Astrocyte of the cerebellum (primary cell): ENCODE measurements at regions not wholly inside any gene's neighbourhood (a gene's known extent, or its start where the extent isn't known, plus 50 kb on each side); places are given as distances from the start of the nearest gene placed in this dataset.

Experiments used
- DNase-seq: peaks from one replicate; pipeline ENCODE4 v3.0.0-alpha.2; 2011; ENCODE audit warnings: low read depth
- H3K4me3 ChIP-seq: 2 replicates; pipeline ENCODE4 v1.5.1; 2011; ENCODE audit warnings: mild to moderate bottlenecking, low read depth, low read length, moderate library complexity
- in situ Hi-C: cut with HindIII; loops from 2 replicates; pipeline ENCODE4 v1.10.0; 2017; ENCODE audit warnings: low sequenced_read_pairs
- TF ChIP-seq, protein P1 (sequence below): IDR thresholded peaks from 2 replicates; pipeline ENCODE4 v1.5.1; 2012; ENCODE audit warnings: low read length, low read depth, moderate library complexity, mild to moderate bottlenecking; ENCODE audit errors: missing control alignments

DNA sequence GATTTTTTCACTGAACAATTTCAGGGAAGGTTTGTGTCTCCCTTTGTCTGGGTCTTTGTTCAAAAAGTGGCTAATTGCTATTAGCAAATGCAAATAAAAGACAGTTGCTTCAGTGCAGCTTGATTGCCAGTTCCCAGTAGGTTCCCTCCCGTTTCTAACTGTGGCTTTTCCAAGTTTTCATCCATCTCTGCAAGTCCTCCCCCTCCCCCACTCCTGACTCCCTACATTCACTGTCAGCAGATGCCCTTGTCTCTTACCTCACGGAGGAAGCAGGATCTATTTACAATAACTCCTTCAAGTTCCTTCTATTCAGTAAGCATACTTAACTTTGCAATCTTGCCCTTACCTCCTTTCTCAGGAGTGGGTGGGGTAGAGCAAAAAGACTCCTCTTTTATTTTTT, 55.4 kb upstream of the SCEL start:
- TF ChIP-seq, protein P1, sequence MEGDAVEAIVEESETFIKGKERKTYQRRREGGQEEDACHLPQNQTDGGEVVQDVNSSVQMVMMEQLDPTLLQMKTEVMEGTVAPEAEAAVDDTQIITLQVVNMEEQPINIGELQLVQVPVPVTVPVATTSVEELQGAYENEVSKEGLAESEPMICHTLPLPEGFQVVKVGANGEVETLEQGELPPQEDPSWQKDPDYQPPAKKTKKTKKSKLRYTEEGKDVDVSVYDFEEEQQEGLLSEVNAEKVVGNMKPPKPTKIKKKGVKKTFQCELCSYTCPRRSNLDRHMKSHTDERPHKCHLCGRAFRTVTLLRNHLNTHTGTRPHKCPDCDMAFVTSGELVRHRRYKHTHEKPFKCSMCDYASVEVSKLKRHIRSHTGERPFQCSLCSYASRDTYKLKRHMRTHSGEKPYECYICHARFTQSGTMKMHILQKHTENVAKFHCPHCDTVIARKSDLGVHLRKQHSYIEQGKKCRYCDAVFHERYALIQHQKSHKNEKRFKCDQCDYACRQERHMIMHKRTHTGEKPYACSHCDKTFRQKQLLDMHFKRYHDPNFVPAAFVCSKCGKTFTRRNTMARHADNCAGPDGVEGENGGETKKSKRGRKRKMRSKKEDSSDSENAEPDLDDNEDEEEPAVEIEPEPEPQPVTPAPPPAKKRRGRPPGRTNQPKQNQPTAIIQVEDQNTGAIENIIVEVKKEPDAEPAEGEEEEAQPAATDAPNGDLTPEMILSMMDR: no peak
- in situ Hi-C loops: no loop called here
- H3K4me3 ChIP-seq: no peak overlapping the region
- DNase-seq: no peak

DNA sequence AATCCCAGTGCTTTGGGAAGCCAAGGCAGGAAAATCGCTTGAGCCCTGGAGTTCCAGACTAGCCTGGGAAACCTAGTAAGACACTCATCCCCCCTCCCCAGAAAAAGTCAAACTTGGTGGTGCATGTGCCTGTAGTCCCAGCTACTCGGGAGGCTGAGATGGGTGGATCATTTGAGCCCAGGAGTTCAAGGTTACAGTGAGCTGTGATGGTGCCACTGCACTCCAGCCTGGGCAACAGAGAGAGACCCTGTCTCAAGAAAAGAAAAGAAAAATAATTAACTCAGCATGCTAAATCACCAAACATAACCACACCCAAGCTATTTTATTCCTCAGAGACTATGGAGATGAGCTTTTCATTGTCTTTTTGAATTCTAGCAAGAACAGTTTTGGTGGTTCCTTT, 56.2 kb upstream of the SCEL start:
- DNase-seq: no peak
- in situ Hi-C loops: no loop called here
- TF ChIP-seq, protein P1: no peak
- no peak overlapping the region for H3K4me3 ChIP-seq

DNA sequence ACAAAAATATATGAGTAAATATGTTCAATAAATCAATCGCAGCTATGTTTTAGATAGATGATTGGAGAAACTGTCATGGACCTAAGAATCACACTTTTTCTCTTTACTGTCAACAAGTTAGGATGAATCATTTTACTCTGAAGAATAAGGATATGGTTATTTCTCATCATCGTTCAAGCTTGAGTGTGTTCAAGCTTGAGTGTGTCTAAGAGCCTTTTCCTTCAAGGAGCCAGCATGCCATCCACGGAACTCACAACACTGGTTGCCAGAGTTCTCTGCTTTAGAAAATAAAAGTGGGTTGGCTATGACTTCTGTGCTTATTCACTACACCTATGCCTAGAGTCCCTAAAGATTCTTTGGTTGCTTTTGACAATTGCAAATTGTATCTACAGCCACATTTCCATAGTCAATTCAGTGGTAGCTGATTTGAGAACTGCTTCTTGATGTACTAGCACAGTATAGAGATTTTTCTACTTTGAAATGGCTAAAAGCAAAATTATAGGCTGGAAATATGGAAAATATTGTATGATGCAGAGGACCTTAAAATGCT, 58.1 kb upstream of the SCEL start:
- no peak for DNase-seq
- H3K4me3 ChIP-seq: no peak overlapping the region
- TF ChIP-seq, protein P1: no peak
- in situ Hi-C loops: no loop called here

DNA sequence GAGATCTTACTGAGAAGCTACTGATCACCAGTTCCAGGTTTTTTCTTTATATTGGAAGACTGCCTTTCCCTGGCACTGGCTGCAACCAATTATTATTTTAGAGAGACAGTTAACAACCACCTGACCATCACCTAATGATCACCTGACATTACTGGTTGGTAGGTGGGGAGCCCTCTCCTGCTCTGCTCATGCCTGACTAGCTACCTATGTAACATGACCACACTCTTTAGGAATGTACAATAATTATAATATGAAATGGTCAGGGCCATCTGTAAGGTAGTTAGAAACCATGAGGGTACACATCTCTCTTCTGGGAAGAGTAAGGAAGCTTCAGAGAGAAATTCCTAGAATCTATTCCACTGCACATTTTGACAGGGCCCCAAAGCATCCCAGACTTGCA, 59.0 kb upstream of the SCEL start:
- in situ Hi-C loops: no loop called here
- H3K4me3 ChIP-seq: no peak overlapping the region
- TF ChIP-seq, protein P1: no peak
- no peak for DNase-seq

DNA sequence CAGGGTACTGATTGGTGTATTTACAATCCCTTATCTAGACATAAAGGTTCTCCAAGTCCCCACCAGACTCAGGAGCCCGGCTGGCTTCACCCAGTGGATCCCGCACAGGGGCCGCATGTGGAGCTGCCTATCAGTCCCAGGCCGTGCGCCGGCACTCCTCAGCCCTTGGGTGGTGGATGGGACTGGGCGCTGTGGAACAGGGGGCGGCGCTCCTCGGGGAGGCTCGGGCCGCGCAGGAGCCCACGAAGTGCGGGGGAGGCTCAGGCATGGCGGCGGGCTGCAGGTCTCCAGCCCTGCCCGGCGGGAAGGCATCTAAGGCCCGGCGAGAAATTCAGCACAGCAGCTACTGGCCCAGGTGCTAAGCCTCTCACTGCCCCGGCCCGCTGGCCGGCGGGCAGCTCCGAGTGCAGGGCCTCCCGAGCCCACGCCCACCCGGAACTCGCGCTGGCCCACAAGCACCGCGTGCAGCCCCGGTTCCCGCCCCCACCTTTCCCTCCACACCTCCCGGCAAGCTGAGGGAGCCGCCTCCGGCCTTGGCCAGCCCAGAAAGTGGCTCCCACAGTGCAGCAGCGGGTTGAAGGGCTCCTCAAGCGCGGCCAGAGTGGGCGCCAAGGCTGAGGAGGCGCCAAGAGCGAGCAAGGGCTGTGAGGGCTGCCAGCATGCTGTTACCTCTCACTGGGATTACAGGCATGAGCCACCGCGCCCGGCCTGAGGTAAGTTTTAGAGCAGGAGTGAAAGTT, 60.0 kb upstream of the SCEL start:
- DNase-seq: no peak
- in situ Hi-C loops: no loop called here
- H3K4me3 ChIP-seq: no peak overlapping the region
- TF ChIP-seq, protein P1: no peak

DNA sequence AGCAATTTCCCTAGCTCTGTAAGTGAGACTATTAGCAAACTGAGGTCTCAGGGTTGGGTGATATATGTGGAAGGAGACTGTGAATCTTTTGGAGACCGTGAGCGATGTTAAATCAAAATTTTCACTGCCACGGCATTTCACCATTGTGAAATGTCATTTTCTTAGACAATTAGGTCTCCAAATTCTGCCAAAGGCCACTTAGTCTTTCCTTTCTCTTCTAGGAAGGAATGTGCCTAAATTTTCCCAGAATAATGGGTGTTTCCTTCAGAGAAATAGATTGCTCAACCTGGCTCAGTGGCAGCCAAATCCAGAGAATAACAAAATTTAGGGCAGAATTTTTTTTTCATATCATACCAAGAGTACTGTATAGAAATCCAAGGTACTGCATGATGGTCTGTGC, 64.5 kb upstream of the SCEL start:
- in situ Hi-C loops: no loop called here
- no peak overlapping the region for H3K4me3 ChIP-seq
- TF ChIP-seq, protein P1: no peak
- DNase-seq: no peak
